ENCODE measurements at regions not wholly inside any gene's neighbourhood (a gene's known extent, or its start where the extent isn't known, plus 50 kb on each side); places are given as distances from the start of the nearest gene placed in this dataset.
"Not testable (repeated sequence)": the region's sequence is repeated elsewhere in the genome, so short reads cannot be mapped to it uniquely, and the experiment has no call there.

DNA sequence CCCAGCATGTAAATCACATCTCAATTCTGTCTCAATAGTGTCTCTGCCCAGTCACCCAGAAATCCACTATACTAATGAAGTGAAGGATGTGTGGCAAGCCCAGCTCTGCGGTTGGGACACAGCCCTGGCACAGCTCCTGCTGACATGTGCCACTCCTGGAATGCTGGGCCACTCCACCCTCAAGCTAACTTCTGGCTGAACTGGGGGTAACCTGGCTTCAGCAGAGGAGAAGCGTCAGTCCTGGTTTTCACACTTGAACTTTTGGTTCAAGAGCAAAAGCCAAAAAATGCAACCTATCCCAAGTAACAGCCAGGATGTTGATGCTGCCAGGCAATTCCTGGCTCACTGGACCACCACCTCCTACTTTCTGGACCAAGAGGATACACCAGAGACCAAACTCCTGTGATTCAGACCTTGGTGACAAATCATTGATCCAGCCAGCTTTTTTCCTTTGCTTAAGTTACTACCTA, 86.4 kb downstream of the ARRDC3 start:
- Mint-ChIP-seq H3K27me3 (no peaks in the 10 kb centered on the region), H3K27ac (no peak overlapping the region), H3K4me1 (ENCODE audit: low read depth) (peaks cover 7% of the 10 kb centered on the region), H3K9me3 (ENCODE audit: low read depth) (peaks cover 2% of the 10 kb centered on the region), H3K4me3 (no peak overlapping the region), H3K36me3 (no peaks in the 10 kb centered on the region)

DNA sequence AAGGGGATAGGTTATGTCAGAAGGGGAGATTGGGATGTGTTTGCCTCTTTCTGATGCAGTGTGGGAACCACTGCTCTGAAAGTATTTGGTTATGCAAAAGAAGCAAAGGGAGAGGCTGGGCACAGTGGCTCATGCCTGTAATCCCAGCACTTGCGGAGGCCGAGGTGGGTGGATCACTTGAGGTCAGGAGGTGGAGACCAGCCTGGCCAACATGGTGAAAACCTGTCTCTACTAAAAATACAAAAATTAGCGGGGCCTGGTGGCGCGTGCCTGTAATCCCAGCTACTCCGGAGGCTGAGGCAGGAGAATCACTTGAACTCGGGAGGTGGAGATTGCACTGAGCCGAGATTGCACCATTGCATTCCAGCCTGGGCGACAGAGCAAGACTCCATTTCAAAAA, 87.0 kb downstream of the ARRDC3 start:
- H3K36me3 Mint-ChIP-seq; H3K27me3 Mint-ChIP-seq; H3K4me3 Mint-ChIP-seq; H3K4me1 Mint-ChIP-seq (ENCODE audit: low read depth); H3K9me3 Mint-ChIP-seq (ENCODE audit: low read depth); H3K27ac Mint-ChIP-seq: not testable (repeated sequence)

DNA sequence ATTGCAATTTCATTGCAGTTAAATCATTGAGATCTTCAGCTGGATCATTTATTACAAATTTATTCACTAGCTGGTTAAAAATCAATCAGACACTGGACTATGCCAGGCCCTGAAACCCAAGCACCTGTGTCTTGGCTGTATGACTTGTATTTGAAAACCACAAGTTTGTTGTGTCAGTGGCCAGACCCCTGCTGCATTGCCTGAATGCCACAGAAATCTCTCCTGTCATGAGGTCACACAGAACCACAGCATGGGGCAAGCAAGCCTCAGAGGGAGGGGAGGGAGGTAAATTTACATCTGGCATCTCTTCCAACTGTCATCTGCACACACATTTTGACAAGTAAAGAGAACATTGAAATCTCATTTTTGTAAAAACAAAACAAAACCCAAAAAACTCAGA, 90.0 kb downstream of the ARRDC3 start:
- no peaks in the 10 kb centered on the region for H3K27me3 Mint-ChIP-seq

DNA sequence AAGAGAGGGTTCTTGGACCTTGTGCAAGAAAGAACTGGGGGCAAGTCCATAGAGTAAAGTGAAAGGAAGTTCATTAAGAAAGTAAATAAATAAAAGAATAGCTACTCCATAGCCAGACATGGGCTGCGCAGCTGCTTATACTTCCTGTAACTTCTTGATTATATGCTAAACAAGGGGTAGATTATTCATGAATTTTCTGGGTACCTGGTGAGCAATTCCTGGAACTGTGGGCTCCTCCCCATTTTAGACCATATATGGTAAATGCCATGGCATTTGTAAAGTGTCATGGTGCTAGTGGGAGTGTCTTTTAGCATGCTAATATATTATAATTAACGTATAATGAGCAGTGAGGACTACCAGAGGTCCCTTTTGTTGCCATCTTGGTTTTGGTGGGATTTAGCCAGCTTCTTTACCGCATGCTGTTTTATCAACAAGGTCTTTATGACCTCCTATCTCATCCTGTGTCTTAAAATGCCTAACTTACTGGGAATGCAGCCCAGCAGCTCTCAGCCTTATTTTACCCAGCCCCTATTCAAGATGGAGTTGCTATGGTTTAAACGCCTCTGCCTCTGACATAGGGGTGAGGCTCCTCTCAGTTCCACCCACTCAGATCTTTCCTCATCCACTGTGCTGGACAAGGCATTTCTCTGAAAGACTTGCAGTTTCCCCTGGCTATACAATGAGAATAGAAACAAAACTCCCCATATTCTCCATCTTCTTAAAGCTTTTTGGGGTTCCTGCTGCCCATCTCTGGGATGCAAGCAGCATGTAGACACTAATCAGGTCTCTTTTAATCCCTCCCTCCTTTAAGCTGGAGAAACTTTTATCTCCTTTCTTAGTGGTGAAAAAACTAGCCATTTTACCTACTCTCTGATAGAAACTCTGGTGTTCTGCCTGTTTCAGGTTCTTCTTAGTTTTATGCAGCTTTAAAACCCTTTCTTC, 91.2 kb downstream of the ARRDC3 start:
- peaks cover 7% of the 10 kb centered on the region for H3K4me1 Mint-ChIP-seq (ENCODE audit: low read depth)
- H3K4me3 Mint-ChIP-seq = no peak overlapping the region
- H3K27me3 Mint-ChIP-seq = no peaks in the 10 kb centered on the region
- H3K36me3 Mint-ChIP-seq = no peaks in the 10 kb centered on the region
- H3K9me3 Mint-ChIP-seq (ENCODE audit: low read depth) = peaks cover 2% of the 10 kb centered on the region
- no peak overlapping the region for H3K27ac Mint-ChIP-seq

More for the DNA sequence above, 90.0 kb downstream of the ARRDC3 start:
- H3K36me3 Mint-ChIP-seq = no peaks in the 10 kb centered on the region
- peaks cover 2% of the 10 kb centered on the region for H3K9me3 Mint-ChIP-seq (ENCODE audit: low read depth)
- no peak overlapping the region for H3K4me3 Mint-ChIP-seq
- H3K27ac Mint-ChIP-seq = no peak overlapping the region
- peaks cover 7% of the 10 kb centered on the region for H3K4me1 Mint-ChIP-seq (ENCODE audit: low read depth)

DNA sequence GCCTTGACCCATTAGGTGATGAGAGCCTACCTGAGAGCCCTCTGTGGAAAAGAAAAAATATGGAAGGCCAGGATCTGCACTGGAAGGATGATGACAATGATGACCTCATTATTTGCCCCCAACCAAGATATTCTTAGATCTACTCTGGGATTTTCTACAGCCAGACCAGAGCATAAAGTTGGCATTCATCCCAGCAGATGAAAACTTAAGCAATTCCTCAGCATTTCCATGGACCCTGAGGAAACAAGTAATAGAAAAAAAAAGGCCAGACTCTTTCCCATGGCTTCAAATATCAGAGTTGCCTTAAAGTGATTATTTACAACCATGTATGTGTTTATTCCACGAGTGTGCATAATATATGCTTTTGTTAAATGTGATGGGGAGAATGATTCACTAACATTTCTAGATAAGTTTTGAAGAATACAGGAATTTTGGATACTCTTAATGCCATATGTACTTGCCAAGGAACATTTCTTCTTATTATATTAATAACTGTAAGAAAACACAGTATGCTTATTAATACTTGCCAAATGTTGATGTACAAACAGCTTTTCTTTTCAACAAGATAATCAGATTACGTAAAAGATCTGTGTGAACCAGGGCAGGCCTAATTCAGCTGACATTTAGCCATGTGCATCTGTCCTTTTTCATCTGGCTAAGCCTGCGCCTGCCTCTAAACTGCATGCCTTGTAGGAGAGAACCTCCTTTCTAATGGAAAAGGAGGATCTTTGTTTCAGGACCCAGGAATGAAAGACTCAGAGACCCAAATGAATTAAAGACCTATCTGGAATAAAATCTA, 94.8 kb downstream of the ARRDC3 start:
- Mint-ChIP-seq H3K36me3 (peaks cover 2% of the 10 kb centered on the region), H3K27me3 (no peaks in the 10 kb centered on the region), H3K4me1 (ENCODE audit: low read depth) (peaks cover 18% of the 10 kb centered on the region), H3K9me3 (ENCODE audit: low read depth) (peaks cover 12% of the 10 kb centered on the region), H3K27ac (no peak overlapping the region), H3K4me3 (no peak overlapping the region)

DNA sequence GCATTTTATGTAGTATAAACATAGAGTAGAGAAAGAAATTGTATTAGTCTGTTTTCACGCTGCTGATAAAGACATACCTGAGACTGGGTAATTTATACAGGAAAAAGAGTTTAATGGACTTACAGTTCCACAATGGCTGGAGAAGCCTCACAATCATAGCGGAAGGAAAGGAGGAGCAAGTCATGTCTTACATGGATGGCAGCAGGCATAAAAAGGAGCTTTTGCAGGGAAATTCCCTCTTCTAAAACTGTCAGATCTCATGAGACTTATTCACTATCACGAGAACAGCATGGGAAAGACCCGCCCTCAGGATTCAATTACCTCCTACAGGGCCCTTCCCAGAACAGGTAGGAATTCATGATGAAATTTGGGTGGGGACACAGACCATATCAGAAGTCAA, 98.1 kb downstream of the ARRDC3 start:
- not testable (repeated sequence) for H3K27ac Mint-ChIP-seq, H3K4me3 Mint-ChIP-seq, H3K36me3 Mint-ChIP-seq, H3K27me3 Mint-ChIP-seq
- peaks cover 41% of the 10 kb centered on the region for H3K4me1 Mint-ChIP-seq (ENCODE audit: low read depth)
- H3K9me3 Mint-ChIP-seq (ENCODE audit: low read depth) = peaks cover 12% of the 10 kb centered on the region

DNA sequence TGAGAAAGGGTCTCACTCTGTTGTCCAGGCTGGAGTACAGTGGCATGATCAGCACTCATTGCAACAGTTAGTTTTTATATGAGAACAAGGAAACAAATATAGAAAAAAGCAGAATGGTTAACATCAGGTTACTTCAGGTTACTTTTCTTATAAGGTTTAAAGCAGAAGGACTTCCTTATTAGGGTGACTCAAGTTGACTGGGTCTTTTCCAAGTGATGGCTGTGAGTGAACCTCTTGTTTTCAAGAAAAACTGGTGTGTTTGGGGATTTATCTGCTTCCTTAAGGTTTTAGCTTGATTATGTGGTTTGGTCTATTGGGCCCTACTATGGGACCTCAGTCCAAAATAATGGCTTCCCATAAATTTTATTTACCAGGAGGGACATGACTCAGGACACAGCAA, 99.2 kb downstream of the ARRDC3 start:
- no peaks in the 10 kb centered on the region for H3K27me3 Mint-ChIP-seq
- H3K9me3 Mint-ChIP-seq (ENCODE audit: low read depth) = peaks cover 12% of the 10 kb centered on the region
- H3K36me3 Mint-ChIP-seq = peaks cover 4% of the 10 kb centered on the region
- H3K4me1 Mint-ChIP-seq (ENCODE audit: low read depth) = peaks cover 50% of the 10 kb centered on the region
- H3K27ac Mint-ChIP-seq = no peak overlapping the region
- H3K4me3 Mint-ChIP-seq = no peak overlapping the region

DNA sequence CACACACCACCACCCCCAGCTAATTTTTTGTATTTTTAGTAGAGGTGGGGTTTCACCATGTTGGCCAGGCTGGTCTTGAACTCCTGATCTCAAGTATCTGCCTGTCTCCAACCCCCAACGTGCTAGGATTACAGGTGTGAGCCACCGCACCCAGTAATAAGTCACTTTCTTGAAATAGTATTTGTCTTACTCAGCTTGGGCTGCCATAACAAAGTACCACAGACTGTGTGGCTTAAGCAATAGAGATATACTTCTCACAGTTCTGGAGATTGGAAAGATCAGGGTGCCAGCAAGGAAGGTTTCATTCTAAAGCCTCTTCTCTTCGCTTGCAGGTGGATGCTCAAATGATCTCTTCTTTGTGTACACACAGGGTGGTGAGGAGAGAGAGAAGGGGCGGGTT, 99.8 kb downstream of the ARRDC3 start:
- no peaks in the 10 kb centered on the region for H3K27me3 Mint-ChIP-seq
- H3K36me3 Mint-ChIP-seq = peaks cover 4% of the 10 kb centered on the region
- no peak overlapping the region for H3K4me3 Mint-ChIP-seq
- H3K27ac Mint-ChIP-seq = no peak overlapping the region
- peaks cover 12% of the 10 kb centered on the region for H3K9me3 Mint-ChIP-seq (ENCODE audit: low read depth)
- peaks cover 50% of the 10 kb centered on the region for H3K4me1 Mint-ChIP-seq (ENCODE audit: low read depth)

DNA sequence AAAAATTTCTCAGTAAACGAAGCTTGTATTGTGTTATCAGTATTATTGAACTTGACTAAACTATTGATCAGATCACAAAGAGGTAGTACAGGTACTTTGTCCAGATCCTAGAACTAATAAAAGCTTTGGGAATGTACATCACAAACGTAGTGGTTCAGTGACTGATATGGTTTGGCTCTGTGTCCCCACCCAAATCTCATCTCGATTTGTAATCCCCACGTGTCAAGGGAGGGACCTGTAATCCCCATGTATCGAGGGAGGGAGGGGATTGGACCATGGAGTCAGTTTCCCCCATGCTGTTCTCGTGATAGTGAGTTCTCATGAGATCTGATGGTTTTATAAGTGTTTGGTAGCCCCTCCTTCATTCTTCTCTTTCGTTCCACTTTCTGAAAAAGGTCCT, 100.9 kb downstream of the ARRDC3 start:
- Mint-ChIP-seq H3K9me3 (ENCODE audit: low read depth) (peaks cover 12% of the 10 kb centered on the region), H3K4me3 (no peak overlapping the region), H3K36me3 (peaks cover 4% of the 10 kb centered on the region), H3K27me3 (no peaks in the 10 kb centered on the region), H3K4me1 (ENCODE audit: low read depth) (peaks cover 50% of the 10 kb centered on the region), H3K27ac (peak overlapping the region; percentile 51)

DNA sequence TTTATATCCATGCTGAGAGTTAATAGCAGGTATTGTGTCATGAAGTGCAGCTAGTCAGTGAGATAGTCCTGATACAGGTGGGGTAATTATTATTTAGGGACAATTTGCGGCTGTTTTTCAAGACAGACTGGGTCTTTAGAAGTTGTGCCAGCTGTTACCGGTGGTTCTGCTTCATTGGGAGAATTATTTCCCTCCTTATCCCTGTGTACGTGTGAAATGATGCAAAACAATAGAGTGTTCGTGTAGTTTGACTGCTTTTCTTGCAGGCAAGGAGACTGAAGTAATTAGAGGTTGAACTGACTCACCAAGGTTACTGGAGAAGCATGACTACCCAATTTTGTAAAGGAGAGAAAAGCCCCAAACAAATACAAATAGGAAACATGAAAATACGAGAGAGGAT, 101.7 kb downstream of the ARRDC3 start:
- Mint-ChIP-seq H3K4me3 (peak overlapping the region; percentile 94), H3K36me3 (peaks cover 4% of the 10 kb centered on the region), H3K4me1 (ENCODE audit: low read depth) (peaks cover 50% of the 10 kb centered on the region), H3K9me3 (ENCODE audit: low read depth) (peaks cover 12% of the 10 kb centered on the region), H3K27me3 (no peaks in the 10 kb centered on the region), H3K27ac (peak overlapping the region; percentile 94)

DNA sequence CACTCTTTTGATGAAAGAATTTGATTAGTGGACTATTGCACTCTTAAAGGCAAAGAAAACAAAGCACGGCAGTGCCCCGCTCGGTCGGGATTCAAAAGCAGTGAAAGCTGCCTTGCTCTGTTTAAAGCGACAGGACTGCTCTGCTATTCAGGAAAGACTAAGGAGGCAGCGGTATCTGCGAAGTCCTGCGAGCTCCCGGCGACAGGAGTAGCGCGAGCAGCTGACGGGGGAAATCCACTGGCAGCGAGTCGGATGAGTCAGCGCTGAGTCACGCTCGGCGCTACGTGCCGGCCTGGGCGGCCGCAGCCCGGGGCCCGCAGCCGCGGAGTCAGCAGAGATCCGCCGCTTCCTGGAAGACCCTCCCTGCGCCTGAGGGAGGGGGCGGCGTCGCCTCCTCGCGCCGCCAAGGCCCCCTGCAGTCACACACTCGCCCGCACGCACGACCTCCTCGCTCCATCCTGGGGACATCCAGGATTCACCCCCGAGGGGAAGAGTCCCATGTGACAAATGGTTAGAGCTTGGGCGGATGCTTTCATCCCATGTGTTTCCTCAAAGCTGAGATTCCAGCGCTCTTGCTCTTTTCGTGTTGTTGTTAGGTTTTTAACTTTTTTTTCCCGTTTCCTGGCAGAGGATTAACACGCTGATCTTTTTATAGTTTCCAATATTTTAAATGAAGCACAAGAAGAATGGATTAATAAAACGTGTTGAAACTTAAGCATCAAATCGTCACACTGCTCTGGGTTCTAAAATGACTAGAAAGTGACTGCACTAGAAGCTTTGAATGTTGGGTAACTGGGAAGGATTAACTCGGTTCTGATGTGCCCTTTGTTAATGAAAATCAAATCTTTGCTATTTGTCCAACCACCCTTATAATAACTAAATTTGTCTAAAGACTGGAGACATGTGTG, 102.5 kb downstream of the ARRDC3 start:
- peak overlapping the region; percentile 94 for H3K27ac Mint-ChIP-seq
- peaks cover 10% of the 10 kb centered on the region for H3K9me3 Mint-ChIP-seq (ENCODE audit: low read depth)
- no peaks in the 10 kb centered on the region for H3K27me3 Mint-ChIP-seq
- H3K36me3 Mint-ChIP-seq = peaks cover 4% of the 10 kb centered on the region
- H3K4me1 Mint-ChIP-seq (ENCODE audit: low read depth) = peaks cover 50% of the 10 kb centered on the region
- H3K4me3 Mint-ChIP-seq = peak overlapping the region; percentile 94

DNA sequence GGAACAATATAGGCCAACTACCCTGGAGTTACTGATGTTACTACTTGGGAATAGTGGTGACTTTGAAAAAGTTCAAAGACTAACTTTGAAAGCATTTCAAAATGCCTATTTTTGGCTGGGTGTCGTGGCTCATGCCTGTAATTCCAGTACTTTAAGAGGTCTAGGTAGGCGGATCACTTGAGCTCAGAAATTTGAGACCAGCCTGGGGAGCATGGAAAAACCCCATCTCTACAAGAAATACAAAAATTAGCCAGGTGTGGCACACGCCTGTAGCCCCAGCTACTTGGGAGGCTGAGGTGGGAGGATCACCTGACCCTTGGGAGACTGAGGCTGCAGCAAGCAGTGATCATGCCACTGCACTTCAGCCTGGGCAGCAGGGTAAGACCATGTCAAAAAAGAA, 105.3 kb downstream of the ARRDC3 start:
- H3K27ac Mint-ChIP-seq = no peak overlapping the region
- peaks cover 2% of the 10 kb centered on the region for H3K36me3 Mint-ChIP-seq
- peaks cover 3% of the 10 kb centered on the region for H3K9me3 Mint-ChIP-seq (ENCODE audit: low read depth)
- H3K4me1 Mint-ChIP-seq (ENCODE audit: low read depth) = peaks cover 36% of the 10 kb centered on the region
- no peaks in the 10 kb centered on the region for H3K27me3 Mint-ChIP-seq
- H3K4me3 Mint-ChIP-seq = no peak overlapping the region

DNA sequence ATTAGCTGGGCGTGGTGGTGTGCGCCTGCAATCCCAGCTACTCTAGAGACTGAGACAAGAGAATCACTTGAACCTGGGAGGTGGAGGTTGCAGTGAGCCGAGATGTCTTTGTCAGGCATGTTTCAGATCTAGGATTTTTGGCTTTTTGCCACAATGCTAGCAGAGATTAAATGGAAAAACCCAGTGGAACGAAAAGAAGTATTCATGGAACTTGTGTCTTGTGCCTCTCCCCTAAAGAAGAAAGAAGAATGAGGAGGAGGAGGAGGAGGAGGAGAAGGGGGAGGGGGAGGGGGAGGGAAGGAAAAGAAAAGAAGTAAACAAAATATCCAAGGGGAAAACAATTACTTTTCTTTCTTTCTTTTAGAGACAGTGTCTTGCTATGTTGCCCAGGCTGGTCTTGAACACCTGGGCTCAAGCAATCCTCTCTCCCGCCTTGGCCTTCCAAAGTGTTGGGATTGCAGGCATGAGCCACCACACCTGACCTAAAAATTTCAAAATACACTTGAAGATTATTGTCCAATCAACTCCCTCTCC, 106.0 kb downstream of the ARRDC3 start:
- peaks cover 2% of the 10 kb centered on the region for H3K36me3 Mint-ChIP-seq
- no peak overlapping the region for H3K27ac Mint-ChIP-seq
- H3K9me3 Mint-ChIP-seq (ENCODE audit: low read depth) = peaks cover 3% of the 10 kb centered on the region
- peaks cover 29% of the 10 kb centered on the region for H3K4me1 Mint-ChIP-seq (ENCODE audit: low read depth)
- no peak overlapping the region for H3K4me3 Mint-ChIP-seq
- no peaks in the 10 kb centered on the region for H3K27me3 Mint-ChIP-seq

DNA sequence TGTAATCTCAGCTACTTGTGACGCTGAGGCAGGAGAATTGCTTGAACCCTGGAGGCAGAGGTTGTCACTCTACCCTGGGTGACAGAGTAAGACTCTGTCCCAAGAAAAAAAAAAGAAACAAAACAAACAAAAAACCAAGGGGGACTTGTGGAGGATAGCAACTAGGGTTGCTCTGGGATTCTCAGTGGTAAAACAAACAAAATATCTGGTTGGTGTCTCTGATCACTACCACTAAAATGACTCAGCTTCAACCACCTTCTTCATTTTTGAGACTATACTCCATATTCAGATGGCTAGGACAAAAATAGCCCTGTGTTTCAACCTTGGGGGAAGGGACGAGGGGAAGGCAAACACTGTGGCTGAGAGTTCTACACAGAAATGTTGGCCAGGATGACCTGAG, 110.3 kb downstream of the ARRDC3 start:
- peaks cover 11% of the 10 kb centered on the region for H3K4me1 Mint-ChIP-seq (ENCODE audit: low read depth)
- no peak overlapping the region for H3K27ac Mint-ChIP-seq
- H3K9me3 Mint-ChIP-seq (ENCODE audit: low read depth) = no peaks in the 10 kb centered on the region
- H3K27me3 Mint-ChIP-seq = no peaks in the 10 kb centered on the region
- no peaks in the 10 kb centered on the region for H3K36me3 Mint-ChIP-seq
- H3K4me3 Mint-ChIP-seq = no peak overlapping the region

Measured in activated naive CD8-positive, alpha-beta T cell (primary cell).